Peyer's patch (tissue), 4 donors: ENCODE measurements at regions not wholly inside any gene's neighbourhood (a gene's known extent, or its start where the extent isn't known, plus 50 kb on each side); places are given as distances from the start of the nearest gene placed in this dataset.

Source experiments
- POLR2A ChIP-seq, 2 donors: fragments of 450-650 bp; IDR thresholded peaks; one replicate each; pipeline ENCODE4 v1.5.1; 2017; ENCODE audit warnings: antibody characterized with exemption in 2 of 2, mild to moderate bottlenecking in 2 of 2, moderate library complexity in 2 of 2
- TF ChIP-seq, protein P1 (sequence below), 6 experiments: fragments of 450-650 bp in 4 of 6; fragments of 200-600 bp in 2 of 6; sonication (generic) in 1 of 6; IDR thresholded peaks; one replicate each; pipeline ENCODE4 v1.5.1; 2017 to 2019; ENCODE audit warnings: antibody characterized with exemption in 6 of 6, mild to moderate bottlenecking in 3 of 6, moderate library complexity in 1 of 6

DNA sequence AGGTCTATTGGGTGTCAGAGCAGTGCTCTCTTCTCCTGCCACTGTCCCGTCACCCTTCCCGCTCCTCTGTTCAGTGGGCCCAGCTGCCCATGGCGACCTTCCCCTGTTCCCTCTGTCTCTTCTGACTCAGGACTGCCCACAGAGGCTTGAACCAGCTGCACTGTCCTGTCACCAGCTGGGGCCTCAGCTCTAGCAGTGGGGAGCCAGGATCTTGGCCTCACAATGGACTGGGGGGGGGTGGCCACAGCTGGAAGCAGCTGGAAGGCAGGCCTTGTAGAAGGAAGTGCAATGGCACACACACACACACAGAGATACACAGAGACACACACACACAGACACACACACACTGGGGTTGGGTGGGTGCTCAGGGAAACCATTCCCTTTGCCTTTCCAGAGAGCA, 114.0 kb upstream of the PJA1 start:
- TF ChIP-seq, protein P1, sequence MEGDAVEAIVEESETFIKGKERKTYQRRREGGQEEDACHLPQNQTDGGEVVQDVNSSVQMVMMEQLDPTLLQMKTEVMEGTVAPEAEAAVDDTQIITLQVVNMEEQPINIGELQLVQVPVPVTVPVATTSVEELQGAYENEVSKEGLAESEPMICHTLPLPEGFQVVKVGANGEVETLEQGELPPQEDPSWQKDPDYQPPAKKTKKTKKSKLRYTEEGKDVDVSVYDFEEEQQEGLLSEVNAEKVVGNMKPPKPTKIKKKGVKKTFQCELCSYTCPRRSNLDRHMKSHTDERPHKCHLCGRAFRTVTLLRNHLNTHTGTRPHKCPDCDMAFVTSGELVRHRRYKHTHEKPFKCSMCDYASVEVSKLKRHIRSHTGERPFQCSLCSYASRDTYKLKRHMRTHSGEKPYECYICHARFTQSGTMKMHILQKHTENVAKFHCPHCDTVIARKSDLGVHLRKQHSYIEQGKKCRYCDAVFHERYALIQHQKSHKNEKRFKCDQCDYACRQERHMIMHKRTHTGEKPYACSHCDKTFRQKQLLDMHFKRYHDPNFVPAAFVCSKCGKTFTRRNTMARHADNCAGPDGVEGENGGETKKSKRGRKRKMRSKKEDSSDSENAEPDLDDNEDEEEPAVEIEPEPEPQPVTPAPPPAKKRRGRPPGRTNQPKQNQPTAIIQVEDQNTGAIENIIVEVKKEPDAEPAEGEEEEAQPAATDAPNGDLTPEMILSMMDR (IDR thresholded peaks at IDR 0.05): no peak
- no peak for TF ChIP-seq POLR2A (IDR thresholded peaks at IDR 0.05)
